ENCODE measurements at regions not wholly inside any gene's neighbourhood (a gene's known extent, or its start where the extent isn't known, plus 50 kb on each side); places are given as distances from the start of the nearest gene placed in this dataset.

- no peaks in the 10 kb centered on the region for H3K27me3 Mint-ChIP-seq (ENCODE audit: unreplicated experiment)
- H3K4me1 Mint-ChIP-seq (ENCODE audit: unreplicated experiment), result no peaks in the 10 kb centered on the region
- TF ChIP-seq, protein P1, sequence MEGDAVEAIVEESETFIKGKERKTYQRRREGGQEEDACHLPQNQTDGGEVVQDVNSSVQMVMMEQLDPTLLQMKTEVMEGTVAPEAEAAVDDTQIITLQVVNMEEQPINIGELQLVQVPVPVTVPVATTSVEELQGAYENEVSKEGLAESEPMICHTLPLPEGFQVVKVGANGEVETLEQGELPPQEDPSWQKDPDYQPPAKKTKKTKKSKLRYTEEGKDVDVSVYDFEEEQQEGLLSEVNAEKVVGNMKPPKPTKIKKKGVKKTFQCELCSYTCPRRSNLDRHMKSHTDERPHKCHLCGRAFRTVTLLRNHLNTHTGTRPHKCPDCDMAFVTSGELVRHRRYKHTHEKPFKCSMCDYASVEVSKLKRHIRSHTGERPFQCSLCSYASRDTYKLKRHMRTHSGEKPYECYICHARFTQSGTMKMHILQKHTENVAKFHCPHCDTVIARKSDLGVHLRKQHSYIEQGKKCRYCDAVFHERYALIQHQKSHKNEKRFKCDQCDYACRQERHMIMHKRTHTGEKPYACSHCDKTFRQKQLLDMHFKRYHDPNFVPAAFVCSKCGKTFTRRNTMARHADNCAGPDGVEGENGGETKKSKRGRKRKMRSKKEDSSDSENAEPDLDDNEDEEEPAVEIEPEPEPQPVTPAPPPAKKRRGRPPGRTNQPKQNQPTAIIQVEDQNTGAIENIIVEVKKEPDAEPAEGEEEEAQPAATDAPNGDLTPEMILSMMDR (IDR thresholded peaks at IDR 0.05; ENCODE audit: unreplicated experiment), result no peak
- no peak overlapping the region for H3K27ac Mint-ChIP-seq (ENCODE audit: unreplicated experiment)
- no peaks in the 10 kb centered on the region for H3K9me3 Mint-ChIP-seq (ENCODE audit: unreplicated experiment)
- no peak overlapping the region for H3K4me3 Mint-ChIP-seq (ENCODE audit: unreplicated experiment)
- no peak for DNase-seq (ENCODE audit: low spot score)
- H3K36me3 Mint-ChIP-seq (ENCODE audit: low read depth, unreplicated experiment), result no peaks in the 10 kb centered on the region
Observed at GRCh38 chr13:80255946-80256345, 85.0 kb downstream of the SPRY2 start.

GRCh38 chr13:80251403-80251802 lies 89.5 kb downstream of the SPRY2 start:
- Mint-ChIP-seq H3K4me3 (ENCODE audit: unreplicated experiment) (no peak overlapping the region), H3K9me3 (ENCODE audit: unreplicated experiment) (no peaks in the 10 kb centered on the region), H3K27me3 (ENCODE audit: unreplicated experiment) (no peaks in the 10 kb centered on the region), H3K4me1 (ENCODE audit: unreplicated experiment) (no peaks in the 10 kb centered on the region), H3K36me3 (ENCODE audit: low read depth, unreplicated experiment) (no peaks in the 10 kb centered on the region), H3K27ac (ENCODE audit: unreplicated experiment) (no peak overlapping the region)
- TF ChIP-seq, protein P1 (IDR thresholded peaks at IDR 0.05; ENCODE audit: unreplicated experiment), result no peak
- DNase-seq (ENCODE audit: low spot score), result no peak

DNA sequence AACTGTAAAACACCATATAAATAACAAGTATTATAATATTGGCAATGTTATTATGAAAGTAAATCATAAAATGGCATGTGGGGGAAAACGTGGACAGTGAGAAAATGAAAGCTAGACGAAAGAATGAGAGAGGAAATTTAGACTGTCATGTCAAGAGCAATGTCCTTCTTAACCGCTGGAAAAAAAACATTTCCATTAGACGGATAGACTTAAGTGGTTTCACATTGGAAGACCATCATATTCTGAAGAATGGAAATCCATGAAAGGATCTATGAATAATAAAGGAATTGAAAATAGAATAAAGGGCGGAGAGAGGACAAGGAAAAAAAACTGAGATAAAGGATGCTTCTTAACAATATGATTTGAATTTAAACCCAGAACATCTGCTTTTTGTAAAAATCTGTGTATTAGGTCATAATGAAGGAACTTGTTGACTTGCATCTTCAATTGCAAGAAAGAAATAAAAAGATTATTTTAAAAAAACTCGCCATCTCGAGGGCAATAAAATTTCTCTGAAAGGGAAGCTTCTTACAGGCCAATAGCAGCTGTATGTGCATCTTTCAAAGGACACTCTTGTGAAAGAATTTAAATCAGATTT lies 90.6 kb downstream of the SPRY2 start:
- Mint-ChIP-seq H3K36me3 (ENCODE audit: low read depth, unreplicated experiment) (no peaks in the 10 kb centered on the region), H3K9me3 (ENCODE audit: unreplicated experiment) (no peaks in the 10 kb centered on the region), H3K4me1 (ENCODE audit: unreplicated experiment) (no peaks in the 10 kb centered on the region), H3K27ac (ENCODE audit: unreplicated experiment) (no peak overlapping the region), H3K4me3 (ENCODE audit: unreplicated experiment) (no peak overlapping the region), H3K27me3 (ENCODE audit: unreplicated experiment) (no peaks in the 10 kb centered on the region)
- TF ChIP-seq, protein P1 (IDR thresholded peaks at IDR 0.05; ENCODE audit: unreplicated experiment), result no peak
- DNase-seq (ENCODE audit: low spot score), result no peak

DNA sequence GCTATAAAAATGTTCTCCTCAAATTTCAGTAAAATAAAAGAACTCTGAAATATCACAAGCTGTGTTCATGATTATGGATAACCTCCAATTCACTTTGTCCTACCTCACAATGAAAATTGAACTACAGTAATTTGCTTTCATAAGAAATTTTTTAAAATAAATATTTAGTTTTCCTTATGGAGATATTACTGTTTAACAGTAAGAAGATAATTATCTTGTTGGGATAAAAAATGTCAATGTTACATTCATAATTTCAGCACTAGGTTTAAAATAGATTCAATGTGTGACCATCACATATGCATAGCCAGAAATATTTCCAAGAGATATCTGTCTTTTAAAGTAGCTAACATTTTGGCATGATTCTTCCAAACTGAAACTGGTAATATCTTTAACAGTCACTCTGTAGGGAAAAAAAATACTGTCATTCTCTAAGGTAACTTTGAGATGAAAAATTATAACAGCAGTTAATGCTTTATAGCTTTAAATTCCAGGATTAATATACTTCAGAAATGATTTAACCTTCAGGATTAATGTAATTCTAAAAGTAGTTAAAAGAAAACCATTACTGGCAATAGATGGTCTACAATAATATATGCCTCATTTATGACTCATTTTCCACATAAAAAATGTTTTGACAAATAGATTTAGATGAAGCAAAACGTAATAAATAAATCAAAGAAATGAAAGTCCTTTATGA lies 91.3 kb downstream of the SPRY2 start:
- Mint-ChIP-seq H3K27ac (ENCODE audit: unreplicated experiment) (no peak overlapping the region), H3K4me1 (ENCODE audit: unreplicated experiment) (no peaks in the 10 kb centered on the region), H3K27me3 (ENCODE audit: unreplicated experiment) (no peaks in the 10 kb centered on the region), H3K4me3 (ENCODE audit: unreplicated experiment) (no peak overlapping the region), H3K9me3 (ENCODE audit: unreplicated experiment) (no peaks in the 10 kb centered on the region), H3K36me3 (ENCODE audit: low read depth, unreplicated experiment) (no peaks in the 10 kb centered on the region)
- DNase-seq (ENCODE audit: low spot score), result no peak
- TF ChIP-seq, protein P1 (IDR thresholded peaks at IDR 0.05; ENCODE audit: unreplicated experiment), result no peak

DNA sequence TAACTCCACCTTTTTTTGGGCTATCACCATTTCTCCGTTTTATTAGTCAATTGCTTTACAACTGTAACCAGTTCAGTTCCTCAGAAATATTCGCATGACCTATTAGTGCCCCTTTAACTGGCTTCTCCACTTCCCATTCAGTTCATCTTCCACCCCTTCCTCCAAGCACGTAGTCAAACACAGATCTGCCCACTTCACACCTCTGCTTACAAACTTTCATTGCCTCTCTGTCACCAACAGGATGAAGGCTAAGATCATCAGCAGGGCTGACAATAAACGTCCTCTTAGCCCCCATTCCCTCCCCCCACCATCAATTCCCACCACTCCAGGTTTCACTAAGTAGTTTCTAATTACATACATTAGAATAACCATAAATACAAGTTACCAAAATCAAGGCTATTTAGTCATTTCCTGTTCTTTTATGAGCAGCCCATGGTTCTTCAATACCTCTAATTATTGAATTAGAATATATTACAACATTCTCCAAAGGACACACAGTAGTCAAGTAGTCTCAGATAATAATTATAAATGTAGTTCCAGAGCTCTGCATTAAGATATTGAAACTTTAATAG lies 95.7 kb downstream of the SPRY2 start:
- Mint-ChIP-seq H3K4me1 (ENCODE audit: unreplicated experiment) (no peaks in the 10 kb centered on the region), H3K4me3 (ENCODE audit: unreplicated experiment) (no peak overlapping the region), H3K27ac (ENCODE audit: unreplicated experiment) (no peak overlapping the region), H3K36me3 (ENCODE audit: low read depth, unreplicated experiment) (no peaks in the 10 kb centered on the region), H3K27me3 (ENCODE audit: unreplicated experiment) (no peaks in the 10 kb centered on the region), H3K9me3 (ENCODE audit: unreplicated experiment) (no peaks in the 10 kb centered on the region)
- no peak for DNase-seq (ENCODE audit: low spot score)
- TF ChIP-seq, protein P1 (IDR thresholded peaks at IDR 0.05; ENCODE audit: unreplicated experiment), result no peak

Data from endothelial cell (in vitro differentiated cells).